Dedifferentiated amniotic fluid mesenchymal stem cell (primary cell): ENCODE measurements at regions not wholly inside any gene's neighbourhood (a gene's known extent, or its start where the extent isn't known, plus 50 kb on each side); places are given as distances from the start of the nearest gene placed in this dataset.
A peak's percentile ranks its signal among the peaks of the same experiment; 100 is the strongest.

Experiments
- DNase-seq: peaks from one replicate; pipeline ENCODE4 v3.0.0-alpha.2; 2016; ENCODE audit errors: extremely low spot score

DNA sequence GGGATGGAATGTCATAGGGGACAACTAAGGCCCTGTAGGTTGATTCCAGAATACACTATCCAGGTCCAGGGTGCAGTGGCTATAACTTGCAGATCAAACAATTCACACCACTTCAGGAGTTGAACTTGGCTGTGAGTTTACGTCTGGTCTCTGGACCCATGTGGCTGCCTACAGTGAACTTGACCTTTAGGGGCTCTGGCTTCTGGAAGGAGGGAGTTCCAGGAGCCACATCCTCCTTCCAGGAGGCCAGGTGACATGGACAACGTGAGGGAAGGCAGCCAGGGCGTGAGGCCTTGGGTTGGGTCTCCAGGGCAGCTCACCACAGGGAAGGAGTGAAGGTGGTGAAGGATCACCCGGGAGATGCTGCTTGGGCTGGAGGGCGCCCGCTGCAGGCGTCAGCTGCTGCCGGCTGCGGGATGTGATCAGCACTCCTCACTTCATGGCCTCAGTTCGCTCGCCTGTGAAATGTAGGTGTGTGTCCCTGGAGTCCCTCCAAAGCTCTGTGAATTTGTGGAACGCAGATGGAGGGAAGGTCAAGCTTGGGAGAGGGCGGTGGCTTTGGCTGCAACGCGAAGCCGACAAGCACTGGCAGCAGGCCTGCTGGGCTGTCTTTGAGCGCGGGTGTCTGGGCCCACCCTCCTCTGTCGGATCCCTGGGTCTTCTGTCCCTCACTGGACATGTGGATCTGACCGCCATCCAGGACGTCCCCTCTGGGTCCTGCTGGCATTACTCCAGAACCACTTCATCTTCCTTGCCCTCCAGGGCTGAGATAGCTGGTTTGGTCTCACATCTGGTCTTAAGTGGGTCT is 146.5 kb downstream of the GLI2 start:
- DNase-seq = no peak

DNA sequence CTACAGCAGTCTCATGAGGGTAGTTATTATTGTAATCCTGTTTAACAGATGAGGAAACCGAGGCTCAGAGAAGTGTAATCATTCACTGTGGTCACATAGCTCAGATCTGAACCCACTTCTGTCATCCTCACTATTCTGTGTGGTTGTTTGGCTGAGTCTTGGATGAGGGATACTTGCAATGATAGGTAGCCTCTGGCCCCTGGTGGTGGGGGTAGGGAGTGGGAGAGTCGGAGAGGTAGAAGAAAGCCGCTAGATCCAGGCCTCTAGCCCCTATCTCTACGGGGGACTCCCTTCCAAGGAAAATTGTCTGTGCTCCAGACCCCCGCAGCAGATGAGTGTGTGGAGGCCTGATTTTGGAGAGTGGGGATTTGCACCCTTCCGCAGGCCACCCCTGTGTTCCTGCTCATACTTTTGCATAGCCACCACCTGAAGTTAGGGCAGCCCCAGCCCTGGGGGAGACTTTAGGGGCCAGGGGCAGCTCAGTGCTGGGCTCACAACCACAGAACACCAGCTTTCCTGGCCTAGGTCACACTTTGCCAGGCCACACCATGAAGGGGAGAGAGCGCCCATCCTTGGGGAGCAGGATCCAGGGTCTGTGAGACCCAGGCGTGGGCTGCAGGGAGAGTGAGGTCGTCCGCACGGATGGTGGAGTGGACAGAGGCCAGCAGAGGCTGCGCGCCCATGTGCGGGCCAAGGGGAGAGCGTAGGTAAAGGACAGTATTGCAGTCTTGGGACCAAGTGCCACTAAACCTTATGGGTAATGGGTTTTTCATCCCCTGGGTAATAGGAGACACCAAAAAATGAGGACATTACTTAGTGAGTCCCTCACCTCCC is 148.2 kb downstream of the GLI2 start:
- no peak for DNase-seq

DNA sequence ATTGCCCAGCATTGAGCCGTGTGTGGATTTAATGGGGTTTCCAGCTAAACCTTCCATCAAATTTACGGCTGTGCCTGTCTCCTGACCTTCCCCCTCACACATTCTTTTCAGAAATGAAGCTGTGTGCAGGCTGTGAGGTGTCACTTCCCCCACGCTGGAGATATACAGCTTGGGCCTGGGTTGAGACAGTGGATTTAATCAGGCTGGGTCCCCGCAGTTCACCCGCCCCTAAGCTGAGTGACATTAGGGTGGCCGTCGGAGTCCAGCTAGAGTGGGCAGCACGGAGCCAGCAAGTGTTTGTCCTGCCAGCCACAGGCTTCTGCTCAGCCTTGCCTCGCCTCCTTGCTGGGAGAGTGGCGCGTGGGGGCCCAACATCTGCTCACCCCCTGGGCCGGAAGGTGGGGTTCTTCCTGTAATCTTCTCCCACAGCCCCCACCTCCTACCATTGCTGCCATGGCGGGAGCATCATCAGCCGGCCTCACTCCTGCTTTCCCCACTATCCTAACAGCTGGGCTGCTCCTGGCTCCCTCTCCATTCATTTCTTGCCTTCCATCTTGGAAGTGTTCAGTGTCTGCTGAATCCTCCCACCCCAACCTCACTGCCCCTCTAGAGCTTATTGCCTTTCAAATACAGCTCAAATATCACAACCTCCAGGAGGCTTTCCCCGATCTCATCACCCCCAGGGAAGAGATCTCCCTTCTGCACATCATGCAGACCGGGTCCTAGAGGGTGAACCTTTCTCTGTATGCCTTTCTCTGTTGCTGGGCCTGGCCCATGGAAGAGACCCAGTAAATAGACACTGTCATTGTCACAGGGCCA is 149.0 kb downstream of the GLI2 start:
- DNase-seq = no peak

DNA sequence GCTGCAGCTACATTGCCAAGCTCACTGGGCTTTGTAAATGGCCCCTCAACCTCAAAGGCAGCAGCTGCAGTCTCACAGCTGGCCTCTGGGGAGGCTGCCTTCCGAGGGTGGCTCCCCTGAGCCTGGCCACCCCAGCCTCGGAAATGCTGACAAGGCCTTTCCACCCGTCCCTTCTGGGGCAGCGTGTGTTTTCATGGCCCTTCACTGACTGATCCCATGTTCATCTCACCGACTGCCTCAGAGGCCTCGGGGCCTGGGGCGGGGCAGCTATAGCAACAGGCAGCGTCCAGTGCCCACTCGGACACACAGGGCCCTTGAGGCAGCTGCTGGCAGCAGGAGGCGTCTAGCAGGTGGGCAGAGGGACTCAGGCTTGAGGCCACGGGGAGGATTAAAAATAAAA is 149.7 kb downstream of the GLI2 start:
- DNase-seq = no peak

DNA sequence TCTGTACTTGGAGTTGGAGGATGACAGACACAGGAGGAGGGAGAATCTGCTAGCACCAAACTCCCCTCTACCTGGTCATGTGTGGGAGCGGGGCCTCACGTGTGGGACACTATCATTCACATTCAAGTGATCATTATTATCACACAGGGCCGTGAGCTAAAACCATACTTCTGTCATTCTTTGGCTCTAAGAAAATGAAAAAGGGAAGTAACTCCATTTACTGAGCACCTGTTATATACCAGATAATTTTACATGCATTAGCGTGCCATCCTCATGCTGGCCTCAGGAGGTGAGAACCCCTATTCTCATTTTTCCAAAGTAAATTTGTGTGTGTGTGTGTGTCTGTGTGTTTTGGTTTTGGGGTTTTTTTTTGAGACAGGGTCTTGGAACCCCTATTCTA is 150.1 kb downstream of the GLI2 start:
- no peak for DNase-seq

DNA sequence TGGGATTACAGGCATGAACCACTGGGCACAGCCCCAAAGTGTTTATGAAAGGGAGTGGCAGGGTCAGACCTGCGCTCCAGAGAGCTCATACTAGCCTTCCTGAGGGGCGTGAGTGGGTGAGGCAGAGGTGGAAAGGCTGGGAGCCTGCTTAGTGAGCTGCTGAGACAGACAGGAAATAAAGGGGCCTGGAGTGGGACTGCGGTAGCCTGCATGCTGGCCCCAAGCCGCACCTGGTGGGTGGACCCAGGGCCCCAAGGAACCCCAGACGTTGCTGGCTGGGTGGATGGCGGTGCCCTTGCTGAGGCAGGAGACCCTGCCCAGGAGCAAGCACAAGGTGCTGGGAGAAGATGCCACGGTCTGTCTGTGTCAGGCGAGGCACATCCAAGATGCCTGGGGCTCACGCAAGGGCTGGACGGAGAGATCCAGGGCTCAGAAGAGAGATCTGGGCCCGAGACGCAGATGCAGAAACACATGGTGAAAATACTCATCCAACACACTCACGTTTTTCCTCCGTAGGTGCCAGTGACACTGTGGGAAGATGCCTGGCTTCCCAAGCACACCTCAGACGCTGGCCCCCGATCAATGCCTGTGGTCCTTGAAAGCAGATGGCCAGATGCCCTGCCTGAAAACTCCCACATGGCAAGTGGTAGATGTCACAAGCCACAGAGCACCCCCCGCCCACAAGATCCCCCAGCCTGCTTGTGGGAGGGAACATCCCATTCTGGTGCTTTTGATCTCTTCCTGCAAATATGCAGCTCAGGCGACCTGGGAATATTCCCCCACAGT is 151.1 kb downstream of the GLI2 start:
- no peak for DNase-seq

DNA sequence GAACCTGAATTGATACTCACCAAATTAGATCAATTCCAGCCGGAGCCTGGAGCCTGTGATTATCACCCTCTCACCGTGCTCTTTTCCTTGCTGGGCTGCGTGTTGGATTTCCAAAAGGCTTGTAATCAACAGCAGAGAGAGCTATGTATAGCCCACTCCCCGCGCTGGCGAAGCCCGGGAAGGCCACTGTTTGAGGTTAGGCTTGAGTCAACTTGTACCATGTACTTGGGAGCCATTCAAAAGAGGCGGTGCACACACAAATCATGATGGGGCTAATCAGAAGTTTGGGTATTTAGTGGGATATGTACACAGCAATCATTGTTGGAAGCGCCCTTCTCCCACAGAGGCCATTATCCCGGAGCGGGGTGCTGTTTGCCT is 151.6 kb downstream of the GLI2 start:
- no peak for DNase-seq

DNA sequence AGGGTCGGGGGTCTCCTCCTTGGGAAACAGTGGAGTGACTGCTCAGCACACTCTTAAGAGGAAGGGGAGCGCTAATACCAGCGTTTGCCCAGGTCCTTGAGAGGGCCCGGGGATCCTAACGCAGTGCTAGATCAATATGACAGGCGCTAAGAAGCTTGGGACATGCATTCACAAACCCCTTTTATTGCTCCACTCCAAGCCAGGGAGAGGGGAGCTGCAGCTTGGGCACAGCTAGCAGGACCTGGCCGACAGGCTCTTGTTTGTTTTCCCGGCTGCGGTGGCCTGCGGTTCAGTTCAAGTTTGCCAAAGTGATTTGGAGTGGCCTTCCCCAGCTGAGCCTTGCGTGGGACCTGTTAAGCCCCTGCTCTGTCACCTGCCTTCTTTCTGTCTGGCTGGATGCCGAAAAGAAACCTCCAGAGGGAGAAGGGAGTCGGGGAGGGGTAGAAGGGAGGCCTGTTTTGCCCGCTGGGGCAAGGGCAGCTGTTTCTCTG is 152.1 kb downstream of the GLI2 start:
- DNase-seq = no peak

DNA sequence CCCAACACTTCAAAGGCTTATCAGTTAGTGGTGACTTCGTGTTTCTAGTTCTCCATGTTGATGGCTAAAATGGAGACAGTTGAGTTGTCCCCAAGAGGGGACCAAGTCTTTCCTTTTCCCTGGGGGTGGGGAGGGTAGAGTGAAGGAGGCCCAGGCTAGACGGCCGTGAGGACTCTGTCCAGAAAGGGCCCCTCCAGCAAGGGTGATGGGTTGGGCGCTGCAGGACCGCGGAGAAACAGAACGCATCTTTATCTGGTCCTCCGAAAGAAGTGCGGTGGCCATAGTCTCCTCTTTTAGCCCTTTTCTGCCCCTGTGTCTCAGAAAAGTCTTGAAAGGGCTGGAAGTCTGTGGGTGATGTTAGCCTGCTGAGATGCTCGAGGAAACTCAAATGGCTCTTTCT is 153.2 kb downstream of the GLI2 start:
- DNase-seq = no peak

DNA sequence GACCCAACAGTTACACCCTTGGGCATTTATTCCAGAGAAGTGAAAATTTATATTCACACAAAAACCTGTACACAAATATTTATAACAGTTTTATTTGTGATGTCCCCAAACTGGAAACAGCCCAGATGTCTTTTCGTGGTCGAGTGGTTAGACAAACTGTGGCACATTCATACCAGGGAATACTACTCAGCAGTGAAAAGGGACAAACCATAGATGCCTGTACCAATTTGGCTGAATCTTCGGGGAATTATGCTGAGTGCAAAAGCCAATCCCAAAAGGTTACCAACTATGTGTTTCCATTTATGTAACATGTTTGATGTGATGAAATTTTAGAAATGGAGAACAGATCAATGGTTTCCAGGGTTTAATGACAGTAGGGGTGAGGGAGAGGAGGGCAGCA is 154.3 kb downstream of the GLI2 start:
- DNase-seq = no peak

DNA sequence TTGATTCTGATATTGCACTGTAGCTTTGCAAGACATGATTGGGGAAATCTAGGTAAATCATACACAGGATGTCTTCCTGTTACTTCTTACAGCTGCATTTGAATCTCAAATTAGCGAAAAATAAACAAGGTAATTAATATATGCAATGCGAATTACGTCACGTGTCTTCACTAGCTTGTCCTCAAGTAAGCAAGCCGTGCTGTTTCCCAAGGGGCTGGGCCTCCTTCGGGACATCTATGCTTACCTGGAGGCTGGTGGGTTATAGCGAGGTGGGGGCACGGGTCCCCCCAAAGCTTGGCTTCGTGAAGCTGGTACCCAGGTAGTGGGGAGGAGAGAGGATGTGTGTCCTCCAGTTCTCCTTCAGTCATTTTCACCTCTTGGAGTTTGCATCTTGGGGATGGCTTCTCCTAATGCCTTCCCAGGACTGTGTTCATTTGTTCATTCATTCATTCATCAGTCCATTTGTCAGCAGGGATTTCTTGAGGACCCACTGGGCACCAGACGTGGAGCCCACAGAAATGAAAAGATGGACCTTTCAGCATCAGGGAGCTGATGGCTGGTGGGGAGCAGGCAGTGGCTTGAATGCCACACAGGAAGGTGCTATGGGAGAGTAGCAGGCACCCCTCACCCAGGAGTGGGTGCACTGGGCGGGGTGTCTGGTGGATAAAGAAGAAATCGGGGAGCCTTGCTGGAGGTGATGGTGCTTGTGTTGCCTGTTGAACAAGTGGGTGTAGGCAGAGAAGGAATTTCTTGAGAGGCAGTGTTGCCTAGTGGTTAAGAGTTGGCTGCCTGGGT is 155.1 kb downstream of the GLI2 start:
- DNase-seq = no peak

DNA sequence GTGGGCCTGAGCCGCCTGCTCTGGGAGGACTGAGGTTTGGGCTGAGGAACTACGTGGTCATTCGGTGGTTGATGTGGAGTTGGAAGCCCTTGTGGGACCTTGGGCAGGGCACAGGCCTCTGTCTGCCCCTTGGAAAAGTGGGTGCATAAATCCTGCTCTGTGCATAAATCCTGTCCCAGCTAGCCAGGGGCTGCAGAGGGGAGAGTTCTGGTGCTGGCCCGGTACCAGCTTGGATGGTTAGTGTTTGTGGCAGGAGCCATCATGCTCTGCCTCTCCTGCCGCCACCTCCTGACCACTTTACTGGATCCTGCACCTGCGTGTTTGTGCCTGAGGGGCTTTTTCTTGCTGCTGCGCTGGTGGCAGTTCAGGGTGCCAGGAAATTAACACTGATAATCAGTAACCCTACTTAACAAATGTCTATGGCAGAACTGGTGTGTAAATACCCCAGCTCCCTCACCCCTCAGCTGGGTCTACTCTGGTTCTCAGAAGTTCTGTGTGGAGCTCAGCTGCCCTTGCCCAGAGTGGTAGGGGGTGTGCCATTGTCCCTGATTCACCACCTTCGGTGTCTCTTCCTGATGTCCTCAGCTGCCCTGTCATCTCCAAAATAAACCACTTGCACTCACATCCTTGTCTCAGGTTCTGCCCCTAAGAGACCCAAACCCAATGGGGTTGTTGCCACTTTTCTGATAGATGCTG is 156.8 kb downstream of the GLI2 start:
- DNase-seq = no peak

DNA sequence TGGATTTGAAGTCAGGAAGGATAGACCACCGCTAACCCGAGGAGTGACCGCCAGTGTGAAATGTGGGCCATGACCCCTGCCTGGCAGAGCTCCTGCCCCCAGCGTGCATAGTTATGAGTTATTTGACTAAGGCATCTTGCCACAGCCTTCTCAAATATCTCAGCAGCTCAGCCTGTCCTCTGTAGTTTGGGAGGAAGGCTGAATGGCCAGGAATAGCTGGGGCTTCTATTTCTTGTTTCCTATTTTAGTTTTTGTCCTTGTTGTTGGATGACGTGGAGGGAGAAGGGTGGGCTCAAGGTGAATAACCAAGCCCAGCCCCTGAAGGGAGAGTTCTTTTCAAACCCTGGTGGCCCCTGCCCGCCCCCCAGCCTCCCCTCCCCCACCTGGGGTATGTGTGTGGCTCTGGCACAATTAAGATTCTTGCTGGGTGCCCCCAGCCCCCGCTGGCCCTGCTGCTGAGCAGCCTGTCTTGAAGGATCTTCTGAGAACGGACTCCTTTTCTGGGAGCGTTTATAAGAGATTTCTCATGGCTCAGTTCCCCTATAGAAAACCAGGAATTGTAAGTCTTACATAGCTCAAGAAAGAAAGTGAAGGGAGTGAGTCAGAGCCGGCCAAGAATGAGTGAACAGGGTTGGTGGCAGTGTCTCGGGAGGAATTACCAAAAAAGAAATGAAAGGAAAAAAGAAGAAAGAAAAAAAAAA is 157.4 kb downstream of the GLI2 start:
- DNase-seq = peak; percentile 48

DNA sequence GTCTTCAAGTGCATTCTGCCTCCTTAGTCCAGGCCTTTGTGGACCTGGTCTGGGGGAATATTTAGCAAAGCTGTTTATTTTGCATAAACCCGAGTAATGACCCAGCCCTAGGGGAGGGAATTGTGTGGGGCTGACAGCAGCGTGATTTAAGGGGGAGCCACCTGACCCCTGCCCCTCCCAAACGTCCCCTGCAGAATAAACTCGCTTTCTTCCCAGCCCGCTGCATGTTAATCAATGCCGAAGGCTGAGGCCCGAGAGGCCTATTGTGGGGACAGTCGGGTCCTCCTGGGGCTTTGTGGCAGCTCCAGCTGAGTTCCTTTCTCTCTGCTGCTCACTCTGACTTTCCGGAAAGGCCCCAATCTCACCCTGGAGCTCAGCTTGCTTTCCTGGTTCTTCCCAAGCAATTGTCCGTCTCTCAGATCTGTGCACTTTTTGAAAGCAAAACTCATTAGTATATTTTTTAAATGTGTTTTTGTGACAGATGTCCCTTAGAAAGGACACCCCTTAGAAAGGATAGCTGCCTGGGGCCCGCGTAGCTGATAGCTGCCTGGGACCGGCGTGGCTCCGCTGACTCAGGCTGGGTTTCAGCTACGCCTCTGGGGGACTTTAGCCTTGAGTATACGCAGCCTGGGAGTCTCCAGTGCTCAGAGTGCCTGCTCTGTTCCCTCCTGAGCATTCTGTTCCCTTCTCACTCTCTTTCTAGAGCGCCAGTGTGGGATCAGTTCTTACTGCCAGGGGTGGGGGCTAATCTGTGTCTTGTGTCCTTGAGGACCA is 158.3 kb downstream of the GLI2 start:
- no peak for DNase-seq

DNA sequence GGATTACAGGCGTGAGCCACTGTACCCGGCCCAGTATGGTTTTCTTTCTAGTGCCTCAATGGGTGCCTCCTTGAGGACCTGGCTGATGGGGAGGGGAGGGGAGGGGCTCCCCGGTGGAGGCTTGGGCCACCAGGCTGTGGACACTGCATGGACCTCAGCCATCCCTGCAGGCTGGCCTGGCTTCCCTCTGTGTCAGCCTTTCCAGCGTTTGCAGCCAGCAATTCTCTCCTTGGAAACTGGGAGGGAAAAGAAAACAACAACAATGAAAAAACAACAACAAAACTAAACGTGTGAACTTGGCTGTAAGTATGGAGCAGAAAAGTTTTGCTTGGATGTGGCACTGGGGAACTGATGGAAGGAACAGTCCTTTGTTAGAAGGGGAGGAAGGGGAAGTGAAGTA is 159.3 kb downstream of the GLI2 start:
- DNase-seq = no peak

DNA sequence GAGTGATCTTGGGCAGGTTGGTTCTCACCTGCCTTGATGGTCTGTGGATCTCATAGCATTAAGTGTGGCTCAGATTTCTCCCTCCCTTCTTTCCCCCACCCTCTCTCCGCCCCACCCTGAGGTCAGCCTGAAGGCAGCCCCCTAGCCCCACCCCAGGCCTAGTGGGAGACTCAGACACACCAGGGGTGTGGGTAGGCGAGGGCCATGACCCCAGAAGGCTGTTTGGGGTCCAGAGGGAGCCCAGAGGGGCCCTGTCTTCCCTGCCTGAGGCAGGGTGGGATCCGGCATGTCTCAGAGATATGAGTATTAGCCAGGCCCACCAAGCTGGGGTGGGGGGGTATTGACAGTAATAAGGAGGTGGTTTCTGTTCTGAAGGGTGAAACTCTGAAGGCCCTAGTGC is 160.5 kb downstream of the GLI2 start:
- DNase-seq = no peak

DNA sequence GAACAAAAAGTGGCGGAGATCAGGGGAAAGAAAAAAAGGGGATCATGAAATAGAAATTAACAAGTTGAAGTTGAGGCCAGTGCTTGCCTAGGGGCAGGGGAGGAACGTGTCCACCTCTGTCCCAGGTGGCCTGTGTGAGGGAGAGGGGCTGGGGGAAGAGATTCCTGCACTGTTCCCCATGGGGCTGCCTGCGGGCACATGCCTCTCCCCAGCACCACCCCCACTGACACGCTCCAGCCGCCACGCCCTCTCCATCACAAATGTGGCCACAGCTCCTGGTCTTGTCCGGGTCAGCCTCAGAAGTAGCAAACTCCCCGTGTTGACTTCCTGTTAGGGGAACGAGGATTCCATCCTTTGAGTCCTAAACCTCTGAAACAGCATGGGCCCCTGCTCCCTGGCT is 161.2 kb downstream of the GLI2 start:
- no peak for DNase-seq

DNA sequence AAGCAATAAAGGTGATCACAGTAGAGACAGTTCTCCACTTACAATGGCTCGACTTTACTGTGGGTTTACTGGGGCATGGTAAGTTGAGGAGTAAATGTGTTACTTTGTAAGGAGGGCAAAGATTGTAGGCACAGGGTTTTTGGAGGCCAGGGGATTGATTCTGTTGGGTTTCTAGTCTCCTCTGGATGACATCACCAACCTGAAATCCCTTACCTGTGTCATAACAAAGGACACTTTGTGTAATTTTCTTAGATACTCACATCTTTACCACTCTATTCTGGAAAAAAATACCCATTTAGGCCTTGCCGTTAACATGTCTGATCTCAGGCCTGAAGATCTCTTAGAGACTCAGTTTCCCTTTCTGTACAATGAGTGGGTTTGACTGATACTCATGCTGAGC is 161.7 kb downstream of the GLI2 start:
- DNase-seq = no peak

DNA sequence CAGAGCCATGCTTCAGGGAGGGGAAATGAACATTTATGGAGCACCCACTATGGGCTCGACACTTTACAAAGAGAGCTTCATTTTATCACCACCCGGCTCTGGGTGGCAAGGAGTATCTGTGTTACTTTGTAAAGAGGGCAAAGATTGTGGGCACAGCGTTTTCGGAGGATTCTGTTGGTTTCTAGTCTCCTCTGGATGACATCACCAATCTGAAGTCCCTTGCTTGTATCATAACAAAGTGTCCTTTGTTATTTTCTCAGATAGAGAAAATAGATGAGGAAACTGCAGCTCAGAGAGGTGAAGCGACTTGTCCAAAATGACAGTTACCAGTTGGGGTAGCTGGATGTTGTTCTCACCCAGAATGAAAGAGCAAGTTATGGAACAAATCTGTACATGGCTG is 162.8 kb downstream of the GLI2 start:
- DNase-seq = no peak
